CMK (cell line): ENCODE measurements at regions not wholly inside any gene's neighbourhood (a gene's known extent, or its start where the extent isn't known, plus 50 kb on each side); places are given as distances from the start of the nearest gene placed in this dataset.

Experiments used
- DNase-seq: peaks from one replicate; pipeline ENCODE4 v3.0.0-alpha.2; 2010; ENCODE audit warnings: low read depth

DNA sequence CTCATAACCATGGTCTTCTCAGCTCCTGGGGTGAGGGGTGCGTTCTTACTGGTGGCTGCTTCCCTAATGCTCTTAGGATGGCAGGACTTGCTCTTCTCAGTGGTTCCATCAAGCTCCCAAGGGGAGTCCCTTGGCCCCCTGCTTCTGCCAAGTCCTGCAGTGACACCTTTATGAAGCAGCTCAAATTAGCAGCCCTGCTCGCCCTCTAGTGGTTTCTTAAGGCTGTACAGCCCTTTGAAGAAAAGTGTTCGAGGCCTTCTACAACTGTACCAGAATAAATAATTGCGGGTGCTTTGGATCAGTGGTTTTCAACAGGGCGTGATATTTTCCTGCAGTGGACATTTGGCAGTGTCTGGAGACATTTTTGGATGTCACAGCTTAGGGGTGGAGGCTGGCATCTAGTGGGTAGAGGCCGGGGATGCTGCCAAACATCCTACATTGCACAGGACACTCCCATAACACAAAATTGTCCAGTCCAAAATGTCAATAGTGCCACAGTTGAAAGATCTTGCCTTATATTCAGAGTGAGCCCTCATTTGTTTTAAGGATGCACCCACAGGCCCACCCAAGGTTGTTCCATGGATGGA lies 204.7 kb upstream of the S100G start:
- DNase-seq, result no peak

DNA sequence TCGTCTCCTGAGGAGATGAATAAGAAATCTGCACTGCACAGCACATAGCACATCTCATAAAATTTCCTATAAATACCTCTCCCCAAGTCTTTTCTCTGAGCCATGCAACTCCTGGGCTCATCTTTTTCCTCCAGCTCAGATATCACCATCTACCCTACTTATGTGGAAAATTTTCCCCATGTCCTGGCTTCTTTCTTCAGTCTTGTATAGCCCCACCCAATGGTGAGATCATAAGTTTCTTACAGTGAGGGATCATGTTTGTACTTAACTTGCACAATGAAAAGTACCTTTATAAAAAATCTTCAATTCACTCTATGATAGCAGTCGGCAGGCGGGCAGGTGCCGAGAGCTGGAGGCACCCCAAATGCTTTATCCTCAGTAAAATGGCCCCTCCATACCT lies 198.6 kb upstream of the S100G start:
- no peak for DNase-seq

DNA sequence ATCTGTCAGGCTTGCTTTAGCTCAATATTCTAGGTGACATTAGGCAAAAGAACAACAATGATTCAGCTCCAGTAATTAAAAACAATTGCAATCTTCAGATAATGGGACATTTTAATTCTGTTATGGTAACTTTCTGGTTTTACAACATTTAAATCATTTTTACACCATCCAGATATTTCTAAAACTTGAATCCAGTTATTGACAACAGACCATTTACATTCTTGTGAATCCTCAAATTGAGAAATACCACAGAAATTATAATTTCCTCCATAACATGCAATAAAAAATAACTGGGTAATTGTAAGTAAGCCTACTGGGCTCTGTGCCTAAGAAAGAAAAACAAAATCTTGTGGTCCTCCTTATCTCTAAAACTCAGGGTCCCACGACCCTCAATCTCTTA lies 195.0 kb upstream of the S100G start:
- no peak for DNase-seq

DNA sequence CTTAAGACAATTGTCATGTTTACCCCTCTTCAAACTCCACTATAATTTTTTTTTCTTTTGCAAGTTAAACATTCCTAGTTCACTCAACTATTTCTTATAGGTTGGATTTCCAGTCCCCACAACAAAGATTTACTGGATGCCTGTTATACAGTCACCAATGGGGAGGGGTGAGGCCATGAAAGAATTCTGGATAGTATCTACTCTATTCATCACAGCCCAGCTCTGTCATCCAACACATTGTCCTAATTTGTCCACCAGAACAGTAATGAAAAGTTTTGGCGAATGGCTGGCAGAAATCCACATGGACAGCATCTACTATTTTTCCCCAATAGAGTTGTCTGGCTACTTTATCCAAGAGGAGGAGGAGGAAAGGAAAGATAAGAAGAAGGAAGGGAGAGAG lies 192.7 kb upstream of the S100G start:
- DNase-seq, result no peak

DNA sequence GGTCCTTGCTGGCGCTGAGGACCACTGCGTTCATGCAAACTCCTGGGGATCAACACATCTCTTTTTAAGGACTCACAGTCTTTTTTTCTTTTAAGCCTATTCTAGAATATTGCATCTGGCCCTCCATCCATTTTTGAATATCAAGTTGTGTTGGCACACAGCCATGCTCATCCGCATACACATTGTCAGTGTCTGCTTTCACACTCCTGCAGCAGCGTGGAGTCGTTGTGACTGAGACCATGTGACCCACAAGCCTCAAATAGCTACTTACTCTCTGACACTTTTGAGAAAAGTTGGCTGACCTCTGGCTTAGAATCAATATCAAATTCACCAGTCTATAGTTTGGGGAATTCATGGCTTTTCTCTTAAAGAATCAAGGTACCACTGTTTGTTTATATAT lies 191.8 kb upstream of the S100G start:
- no peak for DNase-seq

DNA sequence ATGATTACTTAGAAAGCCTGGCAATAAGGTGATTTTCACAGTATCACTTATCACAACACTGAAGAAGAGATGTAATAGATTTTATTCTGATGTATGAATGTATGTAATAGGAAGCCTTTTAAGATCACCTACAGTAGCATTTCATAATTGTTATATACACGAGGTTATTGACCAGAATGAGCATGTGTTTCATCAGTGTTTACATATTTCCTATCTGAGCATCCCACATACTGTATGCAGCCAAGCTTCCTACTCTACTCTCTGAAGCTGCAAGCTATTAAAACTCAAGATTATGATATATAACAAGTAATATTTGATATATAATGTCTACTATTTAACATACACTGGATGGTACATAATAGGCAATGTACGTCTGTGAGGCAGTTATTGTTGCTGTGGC lies 190.9 kb upstream of the S100G start:
- DNase-seq, result no peak

DNA sequence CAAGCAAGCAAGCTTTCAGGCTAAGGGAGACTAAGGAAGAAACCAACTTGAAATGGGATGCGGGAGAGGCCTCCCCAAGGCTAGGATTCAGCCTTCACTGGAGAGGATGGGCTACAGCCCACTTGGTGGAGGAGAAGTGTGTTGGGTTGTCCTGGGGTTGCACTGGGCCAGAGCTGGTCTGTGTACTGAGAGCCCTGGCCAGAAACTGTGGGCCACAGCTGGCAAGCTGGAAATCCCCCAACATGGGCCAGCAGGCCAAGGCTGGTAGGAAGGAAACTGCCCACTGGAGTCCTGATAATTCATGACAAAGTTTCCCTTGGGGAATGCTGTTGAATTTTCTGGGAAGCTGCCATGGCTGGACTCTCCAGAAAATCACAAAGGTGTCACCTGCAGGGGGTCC lies 188.0 kb upstream of the S100G start:
- DNase-seq, result no peak

DNA sequence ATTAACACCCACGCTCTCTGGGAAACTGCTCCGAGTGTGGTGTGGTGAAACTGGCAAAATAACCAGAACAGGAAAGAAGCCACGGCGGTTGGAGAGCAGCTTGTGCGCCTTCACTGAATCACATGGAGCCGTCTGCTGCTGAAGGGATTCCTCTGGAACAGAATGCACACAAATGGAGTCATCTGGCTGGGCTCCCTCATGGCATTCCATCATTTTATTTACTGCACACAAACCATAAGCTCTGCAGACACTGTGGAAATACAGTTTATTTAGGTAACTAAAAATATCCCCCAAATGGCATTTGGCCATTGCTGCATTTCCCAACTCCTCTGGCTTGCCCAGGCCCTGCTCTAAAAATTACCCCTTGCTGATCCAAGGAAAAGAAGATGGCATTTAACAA lies 187.0 kb upstream of the S100G start:
- DNase-seq, result no peak

DNA sequence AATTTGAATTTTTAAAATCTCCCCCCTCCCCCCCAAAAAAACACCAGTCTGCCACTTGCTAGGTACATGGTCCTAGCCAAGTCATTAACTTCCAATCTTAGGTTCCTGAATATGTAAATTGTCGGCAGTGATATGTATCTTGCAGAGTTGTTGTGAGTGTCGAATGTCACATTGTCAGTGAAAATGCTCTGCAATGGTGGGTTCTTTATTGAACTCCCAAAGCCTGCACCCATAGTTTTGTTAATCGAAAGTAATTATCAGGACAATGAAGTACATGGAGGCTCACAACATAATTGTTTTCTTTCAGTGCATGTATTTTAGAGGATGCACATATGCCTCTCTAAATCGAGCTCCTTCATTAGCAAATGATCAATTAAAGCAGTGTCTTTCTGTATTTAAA lies 185.6 kb upstream of the S100G start:
- DNase-seq, result no peak

DNA sequence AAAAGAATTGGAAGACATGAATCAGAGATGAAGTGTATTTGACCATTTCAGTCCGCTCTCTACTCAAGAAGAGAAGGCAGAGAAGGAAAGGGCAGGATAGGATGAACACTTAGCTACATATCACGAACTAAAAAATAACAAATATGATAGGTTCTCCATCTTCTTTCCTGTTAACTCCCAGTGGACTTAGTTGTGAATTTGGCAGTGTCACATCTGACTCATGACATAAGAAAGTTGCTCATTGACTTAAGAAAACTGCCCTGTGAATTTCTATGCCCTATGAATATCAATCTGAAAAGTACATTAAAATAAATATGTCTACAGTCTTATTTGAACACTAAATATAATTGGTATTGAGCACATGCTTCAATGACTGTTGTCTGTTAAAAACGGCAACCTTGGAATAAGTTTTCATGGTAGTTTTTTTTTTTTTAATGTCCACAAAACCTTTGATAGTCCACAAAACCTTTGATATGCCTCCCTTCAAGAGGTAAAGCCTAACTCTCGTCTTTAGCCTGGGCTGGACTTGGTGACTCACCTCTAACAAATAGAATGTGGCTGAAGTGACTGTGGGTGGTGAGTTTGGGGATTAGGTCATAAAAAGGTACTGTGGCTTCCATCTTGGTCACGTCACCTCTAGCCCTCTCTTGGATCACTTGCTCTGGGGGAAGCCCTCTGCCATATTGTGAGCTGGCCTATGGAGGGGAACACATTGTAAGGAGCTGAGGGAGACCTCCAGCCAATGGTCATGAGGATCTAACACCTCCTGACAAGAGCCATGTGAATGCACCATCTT lies 184.7 kb upstream of the S100G start:
- no peak for DNase-seq

DNA sequence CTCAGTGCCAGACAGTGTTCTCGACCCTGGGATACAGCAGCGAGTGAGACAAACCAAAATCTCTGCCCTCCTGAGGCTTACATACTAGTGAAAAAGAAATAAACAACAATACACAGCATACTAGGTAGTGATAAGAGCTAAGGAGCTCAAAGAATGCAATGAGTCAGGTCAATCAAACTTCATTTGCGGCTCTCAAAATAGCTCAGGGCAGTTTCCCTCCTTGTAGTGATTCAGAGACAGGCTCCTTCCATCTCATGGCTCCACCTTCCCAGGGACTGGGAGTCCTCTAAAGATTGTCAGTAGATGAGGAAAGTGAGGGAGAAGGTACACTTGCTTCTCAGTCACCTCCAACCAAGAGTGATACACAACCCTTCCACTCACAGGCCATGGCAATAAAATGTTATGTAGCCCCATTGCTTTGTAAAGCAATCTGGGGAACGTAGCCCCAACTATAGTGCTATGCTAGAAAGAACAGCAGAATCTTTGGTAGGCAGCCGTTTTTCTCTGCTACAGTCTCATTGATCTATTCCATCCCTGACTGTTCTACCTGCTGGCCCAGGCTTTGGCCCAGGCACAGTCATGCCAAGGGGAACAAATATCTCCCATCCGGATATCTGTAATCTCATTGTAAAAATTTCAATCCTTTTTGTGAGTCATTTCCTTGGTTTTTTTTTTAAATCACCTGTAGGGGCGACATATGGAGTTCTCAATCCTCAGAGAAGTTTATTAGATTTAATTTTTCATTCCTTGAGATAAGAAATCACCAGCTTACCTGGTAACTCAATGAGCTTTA lies 183.1 kb upstream of the S100G start:
- no peak for DNase-seq

DNA sequence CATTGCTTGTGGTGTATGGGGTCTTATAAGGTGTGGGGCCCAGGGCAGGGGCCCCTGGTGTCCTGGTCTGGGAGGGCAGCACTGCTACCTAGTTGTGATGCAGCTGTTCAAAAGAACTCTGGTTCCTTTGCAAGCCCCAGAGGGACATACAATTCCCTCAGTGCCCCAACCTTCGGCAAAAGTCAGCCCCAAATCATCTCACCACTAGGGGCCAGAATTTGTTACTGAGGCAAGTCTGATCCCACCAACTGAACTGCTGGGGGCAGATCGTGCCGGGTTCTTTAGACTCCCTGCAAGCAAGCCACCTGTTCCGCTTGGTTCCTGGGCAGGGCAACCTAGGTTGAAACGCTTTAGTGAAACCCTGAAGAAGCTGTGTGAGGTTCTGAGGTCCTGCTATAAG lies 180.1 kb upstream of the S100G start:
- DNase-seq, result no peak

DNA sequence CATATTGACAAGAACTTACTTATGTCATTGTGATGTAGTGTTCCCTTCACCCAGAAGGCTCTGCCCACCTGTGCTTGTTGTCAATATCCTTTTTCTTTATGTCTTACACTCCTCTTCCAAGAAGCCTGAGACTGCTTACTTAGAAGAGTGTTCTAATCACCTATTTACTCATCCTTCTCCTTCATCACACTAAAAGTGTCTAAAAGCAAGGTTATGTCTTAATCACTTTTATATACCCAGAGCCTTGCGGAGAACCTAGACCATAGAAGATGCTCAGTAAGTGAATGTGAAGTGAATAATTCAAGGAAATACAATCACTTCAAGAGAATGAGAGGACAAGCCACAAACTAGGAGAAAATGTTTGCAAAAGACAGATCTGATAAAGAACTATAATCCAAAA lies 177.6 kb upstream of the S100G start:
- no peak for DNase-seq

DNA sequence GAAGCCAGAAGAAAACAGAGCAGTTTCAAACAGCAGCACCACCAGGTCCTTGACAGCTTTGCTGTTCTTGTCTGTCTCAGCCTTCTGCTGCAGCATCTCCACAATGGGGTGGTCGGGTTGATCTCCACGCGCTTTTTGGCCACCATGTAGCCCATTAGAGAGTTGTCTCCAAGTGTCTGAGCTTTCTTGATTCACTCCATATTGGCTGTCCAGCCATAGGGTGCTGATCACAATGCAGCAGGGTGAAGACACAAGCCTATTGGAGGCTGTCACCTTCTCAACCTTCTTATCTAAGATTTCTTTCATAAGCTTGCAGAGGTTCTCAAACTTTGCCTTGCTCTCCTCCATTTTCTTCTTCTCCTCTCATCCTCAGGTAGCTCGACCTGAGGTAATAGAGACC lies 175.4 kb upstream of the S100G start:
- DNase-seq, result no peak

DNA sequence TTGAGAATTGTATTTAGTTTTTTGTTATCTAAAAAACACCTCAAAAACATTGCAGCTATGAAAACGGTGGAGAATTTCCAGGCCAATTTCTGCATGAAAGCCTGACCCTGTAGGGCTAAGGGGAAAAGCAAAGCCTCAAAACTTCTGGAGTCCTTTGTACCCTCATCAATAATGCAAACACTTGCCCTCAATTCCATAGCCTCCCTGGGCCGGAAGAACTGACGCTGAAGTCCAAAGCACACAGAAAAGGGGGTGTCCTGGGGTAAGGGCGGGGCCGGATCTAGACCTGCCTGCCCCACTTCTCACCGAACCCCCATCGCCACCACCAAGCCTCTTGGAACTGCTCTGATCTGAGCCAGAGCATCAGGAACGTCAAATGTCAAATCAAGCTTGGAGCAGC lies 173.9 kb upstream of the S100G start:
- DNase-seq, result no peak

DNA sequence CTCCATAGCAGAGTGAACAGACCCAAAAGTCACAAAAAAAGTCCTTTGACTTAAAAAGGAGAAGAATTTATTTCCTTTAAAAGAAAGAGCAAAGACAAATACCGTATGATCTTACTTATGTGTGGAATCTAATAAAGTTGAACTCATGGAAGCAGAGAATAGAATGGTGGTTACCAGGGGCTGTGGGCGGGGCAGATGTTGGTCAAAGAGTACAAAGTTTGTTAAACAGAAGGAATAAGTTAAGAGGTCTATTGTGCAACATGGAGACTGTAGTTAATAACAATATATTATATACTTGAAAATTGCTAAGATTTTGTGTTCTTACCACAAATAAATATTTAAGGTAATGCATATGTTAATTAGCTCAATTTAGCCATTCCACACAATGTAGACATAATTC lies 173.3 kb upstream of the S100G start:
- DNase-seq, result no peak

DNA sequence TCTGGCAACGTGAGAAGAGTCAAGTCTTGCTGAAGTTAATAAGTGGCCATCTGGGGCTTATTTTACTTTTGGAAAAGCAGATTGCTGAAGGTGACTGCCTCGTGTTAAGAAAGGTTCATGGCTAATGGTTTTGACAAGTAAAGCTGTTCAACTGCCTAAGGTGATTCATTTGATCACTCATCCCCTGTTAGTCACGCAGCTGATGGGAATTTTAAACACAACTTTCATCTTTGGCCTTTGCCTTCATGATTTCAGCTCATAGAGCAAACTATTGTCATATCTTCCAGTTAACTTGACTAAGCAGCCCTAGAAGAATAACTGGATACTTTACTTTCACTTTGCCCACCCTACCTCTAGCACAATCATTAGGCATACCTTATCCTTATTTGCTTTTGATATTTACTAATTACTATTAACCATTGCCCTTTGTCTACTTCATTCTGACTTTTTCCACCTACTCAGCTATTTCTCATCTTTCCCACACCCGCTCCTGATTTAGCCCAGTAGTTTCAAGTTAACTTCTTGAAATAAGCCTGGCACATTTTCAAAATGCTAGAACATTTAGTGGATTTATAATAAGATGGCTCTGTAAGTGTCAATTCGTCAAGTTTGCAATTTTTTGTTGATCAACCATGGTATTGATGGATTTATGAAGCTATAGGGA lies 170.6 kb upstream of the S100G start:
- no peak for DNase-seq

DNA sequence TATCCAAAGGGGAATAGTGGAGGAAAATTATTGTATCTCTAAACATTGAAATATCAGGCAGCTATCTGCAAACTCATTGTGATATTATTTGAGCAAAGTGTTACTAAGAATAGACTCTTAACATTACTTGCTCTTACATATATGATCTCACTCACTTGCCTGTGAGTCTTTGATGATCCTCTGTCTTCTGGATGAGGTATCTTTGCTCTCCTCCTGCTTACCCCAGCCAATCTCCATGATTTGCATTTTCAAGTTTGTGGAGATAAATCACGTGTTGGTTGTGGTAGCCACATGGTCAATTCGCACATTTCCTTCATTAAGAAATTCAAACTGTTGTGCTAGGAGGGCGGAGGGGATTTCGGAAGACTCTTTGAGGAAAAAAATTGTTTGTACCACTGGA lies 169.9 kb upstream of the S100G start:
- no peak for DNase-seq

DNA sequence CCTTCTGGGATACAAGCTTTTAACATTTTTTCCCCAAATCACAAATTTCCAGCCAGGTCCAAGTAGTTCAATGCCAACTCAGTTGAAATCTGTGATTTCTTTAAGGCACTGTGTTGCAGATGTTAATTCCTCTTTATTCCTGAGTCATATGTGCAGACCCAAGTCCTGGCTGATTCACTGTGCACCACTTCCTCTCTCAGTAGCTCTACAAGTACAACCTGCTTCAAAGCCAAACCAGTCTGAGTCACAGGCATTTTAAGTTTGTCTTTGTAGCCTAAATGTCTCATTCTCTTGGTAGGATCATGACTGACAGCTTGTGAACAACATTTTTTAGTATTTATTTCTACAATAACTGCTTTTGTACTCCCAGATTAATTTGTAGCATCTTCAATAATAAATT lies 165.6 kb upstream of the S100G start:
- no peak for DNase-seq

DNA sequence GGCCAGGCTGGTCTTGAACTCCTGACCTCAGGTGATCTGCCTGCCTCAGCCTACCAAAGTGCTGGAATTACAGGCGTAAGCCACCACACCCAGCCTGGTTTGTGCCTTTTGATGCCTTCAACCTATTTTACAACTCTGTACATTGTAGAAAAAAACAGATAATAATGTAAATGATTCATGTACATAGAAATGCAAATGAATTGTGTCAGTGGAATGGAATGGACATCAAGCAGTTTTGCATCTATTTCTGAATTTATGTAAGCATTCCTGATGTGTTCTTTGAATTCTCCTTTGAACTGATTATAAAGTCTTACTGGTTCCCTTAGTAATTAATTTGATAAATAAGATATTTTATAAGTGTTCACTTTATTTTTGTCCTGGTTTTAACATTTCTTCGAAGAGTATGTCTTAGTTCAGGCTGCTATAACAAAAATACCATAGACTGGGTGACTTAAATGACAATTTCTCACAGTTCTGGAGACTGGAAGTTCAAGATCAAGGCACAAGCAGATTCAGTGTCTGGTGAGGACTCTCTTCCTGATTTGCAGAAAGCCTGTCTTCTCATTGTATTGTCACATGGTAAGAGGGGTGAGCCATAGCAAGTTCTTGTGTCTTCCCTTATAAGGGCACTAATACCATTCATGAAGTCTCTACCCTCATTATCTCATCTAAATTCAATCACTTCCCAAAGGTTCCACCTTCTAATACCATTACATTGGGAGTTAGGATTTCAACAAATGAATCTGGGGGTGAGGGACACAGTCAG lies 162.2 kb upstream of the S100G start:
- no peak for DNase-seq

DNA sequence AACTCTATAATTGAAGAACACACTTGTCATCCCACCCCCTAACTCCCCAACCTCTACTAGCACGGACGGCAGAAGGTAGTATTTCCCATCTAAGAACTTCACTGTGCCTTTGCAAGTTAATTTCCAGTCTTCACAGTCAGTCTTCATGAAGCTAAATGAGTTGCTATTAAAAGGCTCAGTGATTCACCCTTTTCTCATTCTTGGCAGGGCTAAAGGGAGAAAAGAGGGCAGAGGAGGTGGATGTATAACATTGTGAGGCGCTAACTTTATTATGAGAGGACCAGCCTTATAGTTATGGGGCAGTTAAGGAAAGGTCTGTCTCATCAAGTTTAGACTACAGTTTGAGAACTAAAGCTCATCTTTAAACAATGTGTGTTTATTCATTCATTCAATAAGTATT lies 161.0 kb upstream of the S100G start:
- no peak for DNase-seq

DNA sequence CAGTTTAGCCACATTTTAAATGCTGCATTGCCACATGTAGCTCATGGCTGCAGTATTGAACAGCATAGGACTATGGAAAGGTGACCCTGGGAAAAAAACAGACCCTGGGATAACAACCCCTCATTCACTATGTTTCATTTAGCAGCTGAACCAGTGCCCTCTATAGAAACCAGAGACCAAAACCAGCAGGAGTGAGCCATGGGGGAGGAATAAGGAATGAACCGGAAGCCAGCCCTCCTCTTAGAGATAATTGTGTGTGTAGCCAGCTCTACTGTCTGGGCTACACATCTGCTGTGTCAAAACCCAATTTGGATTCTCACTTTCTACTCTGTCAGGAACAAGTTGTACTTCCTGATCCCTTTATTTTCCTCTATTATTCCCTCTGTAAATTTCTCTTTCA lies 158.5 kb upstream of the S100G start:
- DNase-seq, result no peak
